ENCODE measurements at regions not wholly inside any gene's neighbourhood (a gene's known extent, or its start where the extent isn't known, plus 50 kb on each side); places are given as distances from the start of the nearest gene placed in this dataset.

DNA sequence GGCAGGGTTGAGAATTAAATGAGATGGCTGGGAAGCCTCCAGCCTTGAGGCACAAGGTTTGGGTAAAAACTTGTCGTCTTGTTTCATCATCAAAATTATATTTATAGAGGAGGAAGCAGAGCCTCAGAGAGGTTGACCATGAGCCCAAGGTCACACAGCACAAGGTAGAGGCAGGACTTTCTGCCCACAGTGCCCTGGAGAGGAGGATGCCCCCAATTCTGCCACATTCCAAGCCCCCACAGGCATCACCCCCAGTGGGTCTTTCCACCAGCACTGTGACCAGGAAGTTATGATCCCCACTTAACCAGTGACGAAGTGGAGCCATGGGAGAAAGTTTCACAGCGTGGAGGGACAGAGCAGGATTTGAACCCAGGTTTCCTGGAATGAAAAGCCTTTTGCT is 400.0 kb downstream of the MATN1 start:
- Histone ChIP-seq H3K4me3 (ENCODE audit: low read depth, low read length) (no peak overlapping the region), H3K27me3 (ENCODE audit: insufficient read depth, low read length) (no peaks in the 10 kb centered on the region), H2AFZ (ENCODE audit: low read length, unreplicated experiment) (no peak overlapping the region), H3K36me3 (ENCODE audit: insufficient read depth, low read length) (no peaks in the 10 kb centered on the region), H3K27ac (ENCODE audit: low read depth, low read length) (no peak overlapping the region), H3K4me1 (ENCODE audit: control insufficient read depth, insufficient read depth, low read length, unreplicated experiment) (no peaks in the 10 kb centered on the region), H3K79me2 (ENCODE audit: control insufficient read depth, insufficient read depth, low read length, unreplicated experiment) (no peaks in the 10 kb centered on the region)

DNA sequence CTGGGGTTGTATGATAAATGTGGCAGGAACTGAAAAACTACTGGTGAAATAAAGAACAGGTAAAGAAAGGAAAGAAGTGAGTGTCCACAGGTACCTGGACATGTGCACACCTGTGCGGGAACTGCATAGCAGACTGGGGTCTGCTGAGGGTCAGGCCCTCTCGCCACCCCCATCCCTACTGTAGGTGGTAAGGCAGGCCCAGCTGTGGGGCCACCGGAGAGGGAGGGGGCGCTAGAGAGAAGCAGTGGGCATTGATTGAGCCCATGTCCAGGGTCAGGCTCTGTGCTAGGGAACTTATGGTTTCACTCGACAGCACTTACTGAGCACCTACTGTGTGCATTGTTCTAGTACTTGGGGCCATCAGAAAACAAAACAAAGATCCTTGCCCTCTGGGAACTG is 400.5 kb downstream of the MATN1 start:
- H3K36me3 ChIP-seq (ENCODE audit: insufficient read depth, low read length): no peaks in the 10 kb centered on the region
- no peaks in the 10 kb centered on the region for H3K4me1 ChIP-seq (ENCODE audit: control insufficient read depth, insufficient read depth, low read length, unreplicated experiment)
- no peaks in the 10 kb centered on the region for H3K79me2 ChIP-seq (ENCODE audit: control insufficient read depth, insufficient read depth, low read length, unreplicated experiment)
- no peak overlapping the region for H2AFZ ChIP-seq (ENCODE audit: low read length, unreplicated experiment)
- H3K4me3 ChIP-seq (ENCODE audit: low read depth, low read length): no peak overlapping the region
- H3K27me3 ChIP-seq (ENCODE audit: insufficient read depth, low read length): no peaks in the 10 kb centered on the region
- no peak overlapping the region for H3K27ac ChIP-seq (ENCODE audit: low read depth, low read length)

DNA sequence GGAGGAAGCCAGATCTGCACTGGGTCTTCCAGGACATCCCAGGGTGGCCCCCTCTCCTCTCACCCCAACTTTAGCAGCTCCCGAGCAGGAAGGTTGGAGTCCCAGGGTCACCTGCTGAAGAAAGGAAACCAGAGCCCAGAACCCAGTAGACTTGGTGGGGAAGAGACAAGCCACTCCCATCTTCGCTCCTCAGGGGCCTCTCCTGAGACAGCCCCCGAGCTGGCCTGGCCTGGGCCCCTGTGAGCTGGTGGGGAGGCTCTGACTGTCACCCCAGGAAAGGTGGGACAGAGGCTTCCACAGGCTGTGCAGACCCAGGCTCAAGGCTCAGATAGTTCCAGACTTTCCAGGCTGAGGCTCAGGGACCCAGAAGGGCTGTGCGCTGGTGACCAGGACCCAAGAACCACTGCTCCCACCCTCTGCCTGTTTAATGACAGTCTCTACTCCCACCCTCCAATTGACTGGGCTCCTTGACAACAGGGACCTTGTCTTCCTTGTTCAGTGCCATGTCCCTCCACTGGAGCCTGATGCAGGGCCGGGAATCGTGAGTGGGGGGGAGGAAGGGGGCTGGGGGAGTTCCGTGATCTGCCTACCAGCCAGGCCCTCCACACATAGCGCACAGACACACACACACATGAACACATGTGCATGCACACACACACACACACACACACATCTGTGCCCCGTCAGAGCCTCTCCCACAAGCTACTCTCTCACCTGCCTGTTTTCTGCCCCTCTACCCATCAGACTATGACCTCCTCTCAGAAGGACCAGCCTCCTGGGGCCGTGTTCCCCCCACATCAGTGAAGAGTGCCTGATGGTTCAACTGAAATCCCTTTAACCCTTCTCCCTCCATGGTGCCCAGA is 401.2 kb downstream of the MATN1 start:
- no peaks in the 10 kb centered on the region for H3K4me1 ChIP-seq (ENCODE audit: control insufficient read depth, insufficient read depth, low read length, unreplicated experiment)
- no peaks in the 10 kb centered on the region for H3K79me2 ChIP-seq (ENCODE audit: control insufficient read depth, insufficient read depth, low read length, unreplicated experiment)
- H2AFZ ChIP-seq (ENCODE audit: low read length, unreplicated experiment): no peak overlapping the region
- no peaks in the 10 kb centered on the region for H3K36me3 ChIP-seq (ENCODE audit: insufficient read depth, low read length)
- H3K4me3 ChIP-seq (ENCODE audit: low read depth, low read length): no peak overlapping the region
- H3K27ac ChIP-seq (ENCODE audit: low read depth, low read length): no peak overlapping the region
- H3K27me3 ChIP-seq (ENCODE audit: insufficient read depth, low read length): no peaks in the 10 kb centered on the region

DNA sequence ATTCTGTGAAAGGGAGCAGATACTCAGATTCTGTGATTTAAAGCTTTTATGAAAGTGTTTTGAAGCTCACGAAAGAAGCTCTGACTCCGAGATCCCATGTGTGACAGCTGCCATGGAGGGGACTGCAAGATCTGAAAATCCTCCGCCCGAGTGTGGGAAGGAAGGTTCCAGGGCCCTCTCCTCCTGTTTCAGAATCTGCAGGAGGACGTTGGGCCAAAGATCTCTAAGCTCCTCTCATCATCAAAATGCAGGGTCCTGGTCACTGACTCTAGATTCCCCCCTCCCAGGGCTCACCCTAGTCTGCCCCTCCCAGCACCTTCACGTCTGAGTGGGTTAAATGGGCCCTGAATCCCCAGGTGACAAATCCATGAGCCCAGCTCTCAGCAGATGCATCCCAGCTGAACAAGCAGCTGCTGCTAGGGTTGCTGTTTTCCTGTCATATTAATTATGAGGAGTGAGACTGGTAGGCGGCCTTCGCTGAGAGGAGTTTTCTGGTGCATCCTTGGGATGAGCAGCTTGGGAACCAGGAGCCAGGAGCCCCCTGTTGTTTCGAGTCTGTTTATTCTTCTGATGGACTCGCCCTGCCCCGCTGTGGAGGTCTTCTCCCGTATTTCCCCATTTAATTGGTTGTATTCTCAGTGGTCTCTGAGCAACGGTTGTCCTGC is 402.0 kb downstream of the MATN1 start:
- H3K79me2 ChIP-seq (ENCODE audit: control insufficient read depth, insufficient read depth, low read length, unreplicated experiment): no peaks in the 10 kb centered on the region
- H2AFZ ChIP-seq (ENCODE audit: low read length, unreplicated experiment): no peak overlapping the region
- H3K27ac ChIP-seq (ENCODE audit: low read depth, low read length): no peak overlapping the region
- no peaks in the 10 kb centered on the region for H3K36me3 ChIP-seq (ENCODE audit: insufficient read depth, low read length)
- H3K4me3 ChIP-seq (ENCODE audit: low read depth, low read length): no peak overlapping the region
- H3K4me1 ChIP-seq (ENCODE audit: control insufficient read depth, insufficient read depth, low read length, unreplicated experiment): no peaks in the 10 kb centered on the region
- no peaks in the 10 kb centered on the region for H3K27me3 ChIP-seq (ENCODE audit: insufficient read depth, low read length)

DNA sequence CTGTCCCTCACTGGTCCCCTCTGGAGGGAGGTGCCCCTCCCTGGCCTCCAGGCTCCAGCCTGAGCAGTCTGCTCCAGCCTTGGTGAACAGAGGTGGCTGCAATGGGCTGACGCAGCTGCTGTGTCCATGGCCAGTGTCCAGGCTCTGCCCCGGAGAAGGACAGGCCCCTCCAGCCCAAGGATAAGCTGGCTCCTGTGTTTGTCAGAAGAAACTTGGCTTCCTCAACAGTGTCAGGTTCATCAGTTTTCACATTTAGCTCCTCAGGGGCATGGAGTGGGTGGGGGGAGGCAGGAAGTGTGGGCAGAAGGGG is 402.8 kb downstream of the MATN1 start:
- Histone ChIP-seq H3K27ac (ENCODE audit: low read depth, low read length) (no peak overlapping the region), H2AFZ (ENCODE audit: low read length, unreplicated experiment) (no peak overlapping the region), H3K4me1 (ENCODE audit: control insufficient read depth, insufficient read depth, low read length, unreplicated experiment) (no peaks in the 10 kb centered on the region), H3K4me3 (ENCODE audit: low read depth, low read length) (no peak overlapping the region), H3K36me3 (ENCODE audit: insufficient read depth, low read length) (no peaks in the 10 kb centered on the region), H3K27me3 (ENCODE audit: insufficient read depth, low read length) (no peaks in the 10 kb centered on the region), H3K79me2 (ENCODE audit: control insufficient read depth, insufficient read depth, low read length, unreplicated experiment) (no peaks in the 10 kb centered on the region)

DNA sequence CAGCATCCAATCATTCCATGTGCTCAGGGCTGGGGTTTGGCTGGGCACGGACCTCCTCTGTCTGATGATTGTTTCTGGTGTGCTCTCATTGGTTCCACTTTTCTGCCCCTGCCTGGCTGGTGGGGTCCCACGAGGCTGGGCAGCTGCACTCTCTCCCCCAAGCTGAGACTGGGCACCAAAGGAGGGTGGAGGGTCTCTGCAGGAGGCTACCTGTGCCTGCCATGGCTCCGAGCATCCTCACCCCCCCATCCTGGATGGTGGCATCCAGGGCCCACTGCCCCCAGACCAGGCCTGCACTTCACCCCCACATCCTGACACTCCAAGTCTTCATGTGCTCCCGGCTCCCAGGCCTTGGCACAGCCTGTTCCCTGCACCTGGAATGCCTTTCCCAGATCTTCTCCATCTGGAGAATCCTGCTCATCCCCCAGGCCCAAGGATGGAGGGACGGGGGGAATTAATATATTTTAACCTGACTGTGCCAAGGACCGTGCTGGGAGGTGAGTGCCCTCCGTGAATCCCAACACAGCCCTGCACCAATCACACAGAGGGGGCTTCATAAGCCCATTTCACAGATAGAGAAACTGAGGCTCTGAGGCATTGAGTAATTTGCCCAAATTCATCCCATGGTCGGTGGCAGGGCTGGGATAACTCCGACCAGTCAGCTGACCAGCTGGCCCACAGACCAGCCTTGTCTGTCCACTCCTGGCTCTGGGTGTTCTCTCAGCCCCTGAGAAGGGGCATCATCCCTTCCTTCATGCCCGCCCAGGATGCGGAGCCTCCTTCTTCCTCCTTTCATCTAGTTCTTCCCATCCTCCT is 403.4 kb downstream of the MATN1 start:
- H3K27ac ChIP-seq (ENCODE audit: low read depth, low read length): no peak overlapping the region
- no peak overlapping the region for H3K4me3 ChIP-seq (ENCODE audit: low read depth, low read length)
- H3K4me1 ChIP-seq (ENCODE audit: control insufficient read depth, insufficient read depth, low read length, unreplicated experiment): no peaks in the 10 kb centered on the region
- no peaks in the 10 kb centered on the region for H3K79me2 ChIP-seq (ENCODE audit: control insufficient read depth, insufficient read depth, low read length, unreplicated experiment)
- no peaks in the 10 kb centered on the region for H3K36me3 ChIP-seq (ENCODE audit: insufficient read depth, low read length)
- H3K27me3 ChIP-seq (ENCODE audit: insufficient read depth, low read length): no peaks in the 10 kb centered on the region
- H2AFZ ChIP-seq (ENCODE audit: low read length, unreplicated experiment): no peak overlapping the region

DNA sequence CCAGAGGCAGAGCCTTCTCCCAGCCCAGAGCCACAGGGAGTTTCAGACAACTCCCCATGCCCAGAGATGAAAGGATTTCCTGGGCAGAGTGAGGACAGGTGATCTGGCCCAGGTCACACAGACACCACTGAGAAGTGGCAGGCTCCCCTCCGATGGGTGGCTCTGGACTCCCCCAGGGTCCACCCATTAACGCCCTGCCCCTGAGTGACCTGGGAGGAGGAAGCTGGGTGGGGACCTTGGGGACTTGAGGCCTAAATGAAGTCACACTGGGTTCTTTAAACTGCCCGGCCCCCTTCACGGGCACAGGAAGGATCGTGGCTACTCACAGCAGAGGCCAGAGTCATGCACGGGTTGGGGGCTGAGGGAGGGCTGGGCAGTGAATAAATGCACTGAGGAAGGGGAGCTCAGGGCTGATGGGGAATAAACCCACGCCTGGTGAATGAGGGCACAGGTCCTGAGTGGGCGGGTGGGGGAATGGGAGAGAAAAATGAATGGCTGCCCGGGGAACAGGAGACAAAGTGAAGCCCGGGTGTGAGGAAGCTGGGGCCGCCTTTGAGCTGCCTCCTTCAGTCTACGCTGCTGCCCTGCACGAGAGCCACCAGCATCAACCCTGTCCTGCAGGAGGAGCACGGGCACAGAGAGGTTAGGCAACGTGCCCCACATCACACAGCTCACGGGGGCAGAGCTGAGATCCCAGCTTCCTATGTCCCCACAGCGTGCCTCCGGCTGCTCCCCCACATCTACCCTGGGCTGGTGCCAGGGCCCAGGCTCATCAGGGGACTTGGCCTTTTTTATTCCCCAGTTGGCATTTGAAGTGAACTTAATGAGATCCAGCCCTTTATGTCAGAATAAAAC is 404.3 kb downstream of the MATN1 start:
- H3K4me1 ChIP-seq (ENCODE audit: control insufficient read depth, insufficient read depth, low read length, unreplicated experiment): no peaks in the 10 kb centered on the region
- no peak overlapping the region for H2AFZ ChIP-seq (ENCODE audit: low read length, unreplicated experiment)
- no peaks in the 10 kb centered on the region for H3K36me3 ChIP-seq (ENCODE audit: insufficient read depth, low read length)
- no peak overlapping the region for H3K27ac ChIP-seq (ENCODE audit: low read depth, low read length)
- H3K79me2 ChIP-seq (ENCODE audit: control insufficient read depth, insufficient read depth, low read length, unreplicated experiment): no peaks in the 10 kb centered on the region
- H3K4me3 ChIP-seq (ENCODE audit: low read depth, low read length): no peak overlapping the region
- no peaks in the 10 kb centered on the region for H3K27me3 ChIP-seq (ENCODE audit: insufficient read depth, low read length)

DNA sequence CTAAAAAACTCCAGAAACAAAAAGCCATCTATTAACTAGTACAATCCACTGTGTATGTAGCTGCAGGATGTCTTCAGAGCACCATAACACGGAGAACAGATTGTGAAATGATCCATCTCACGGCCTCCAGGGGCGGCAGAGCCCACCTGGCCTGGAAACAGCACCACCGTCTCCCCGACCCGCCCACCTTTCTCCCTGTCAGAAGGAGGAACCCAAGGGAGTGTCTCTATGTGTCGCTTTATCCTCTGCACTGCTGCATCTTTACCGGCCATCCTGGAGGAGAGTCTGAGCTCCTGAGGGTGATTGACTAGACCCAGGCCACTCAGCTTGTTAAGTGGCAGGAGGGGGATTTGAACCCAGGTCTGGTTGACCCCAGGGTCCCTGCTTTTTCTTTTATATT is 405.0 kb downstream of the MATN1 start:
- no peak overlapping the region for H3K4me3 ChIP-seq (ENCODE audit: low read depth, low read length)
- no peak overlapping the region for H2AFZ ChIP-seq (ENCODE audit: low read length, unreplicated experiment)
- H3K4me1 ChIP-seq (ENCODE audit: control insufficient read depth, insufficient read depth, low read length, unreplicated experiment): no peaks in the 10 kb centered on the region
- H3K36me3 ChIP-seq (ENCODE audit: insufficient read depth, low read length): no peaks in the 10 kb centered on the region
- H3K79me2 ChIP-seq (ENCODE audit: control insufficient read depth, insufficient read depth, low read length, unreplicated experiment): no peaks in the 10 kb centered on the region
- H3K27me3 ChIP-seq (ENCODE audit: insufficient read depth, low read length): no peaks in the 10 kb centered on the region
- no peak overlapping the region for H3K27ac ChIP-seq (ENCODE audit: low read depth, low read length)

DNA sequence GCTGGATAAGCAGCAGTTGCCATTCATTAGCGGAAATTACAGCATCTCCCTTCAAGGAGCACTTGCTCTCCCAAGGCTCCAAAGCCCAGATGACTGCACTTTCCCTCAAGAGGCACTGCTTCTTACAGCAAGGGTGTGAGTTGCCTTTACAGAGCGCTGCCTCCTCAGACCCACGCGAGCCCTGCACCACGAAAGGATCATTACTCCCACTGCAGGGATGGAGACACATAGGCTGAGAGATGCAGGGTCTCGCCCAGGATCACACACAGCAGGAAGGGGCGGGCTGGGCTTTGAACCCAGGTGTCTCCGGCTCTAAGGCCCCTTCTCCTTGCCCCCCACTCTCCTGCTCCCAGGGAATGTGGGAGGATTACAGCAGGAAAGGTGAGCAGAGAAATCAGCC is 405.5 kb downstream of the MATN1 start:
- Histone ChIP-seq H3K27ac (ENCODE audit: low read depth, low read length) (no peak overlapping the region), H2AFZ (ENCODE audit: low read length, unreplicated experiment) (no peak overlapping the region), H3K79me2 (ENCODE audit: control insufficient read depth, insufficient read depth, low read length, unreplicated experiment) (no peaks in the 10 kb centered on the region), H3K4me1 (ENCODE audit: control insufficient read depth, insufficient read depth, low read length, unreplicated experiment) (no peaks in the 10 kb centered on the region), H3K4me3 (ENCODE audit: low read depth, low read length) (no peak overlapping the region), H3K27me3 (ENCODE audit: insufficient read depth, low read length) (no peaks in the 10 kb centered on the region), H3K36me3 (ENCODE audit: insufficient read depth, low read length) (no peaks in the 10 kb centered on the region)

DNA sequence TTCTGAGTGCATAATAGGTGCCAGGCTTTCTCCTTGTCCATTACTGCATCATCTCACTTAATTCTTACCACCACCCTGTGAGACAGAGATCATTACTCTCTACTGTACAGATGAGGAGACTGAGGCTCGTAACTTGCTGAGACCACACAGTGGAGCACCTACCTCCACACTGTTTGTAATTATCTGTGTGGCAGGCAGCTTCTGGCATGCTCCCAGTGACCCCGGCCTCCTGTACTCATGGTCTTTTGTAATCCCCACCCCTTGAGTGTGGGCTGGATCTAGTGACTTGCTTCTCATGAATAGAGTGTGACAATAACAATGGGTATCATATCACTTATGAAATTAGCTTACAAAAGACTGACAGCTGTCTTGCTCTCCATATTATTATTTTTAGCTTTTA is 407.3 kb downstream of the MATN1 start:
- Histone ChIP-seq H3K36me3 (ENCODE audit: insufficient read depth, low read length) (no peaks in the 10 kb centered on the region), H3K27me3 (ENCODE audit: insufficient read depth, low read length) (no peaks in the 10 kb centered on the region), H3K4me1 (ENCODE audit: control insufficient read depth, insufficient read depth, low read length, unreplicated experiment) (no peaks in the 10 kb centered on the region), H3K27ac (ENCODE audit: low read depth, low read length) (no peak overlapping the region), H3K79me2 (ENCODE audit: control insufficient read depth, insufficient read depth, low read length, unreplicated experiment) (no peaks in the 10 kb centered on the region), H2AFZ (ENCODE audit: low read length, unreplicated experiment) (no peak overlapping the region), H3K4me3 (ENCODE audit: low read depth, low read length) (no peak overlapping the region)

Data from ACC112 (cell line).